WTC11 (cell line): ENCODE measurements at regions not wholly inside any gene's neighbourhood (a gene's known extent, or its start where the extent isn't known, plus 50 kb on each side); places are given as distances from the start of the nearest gene placed in this dataset.

Experiments used
- ATAC-seq: fragments of 200-7000 bp; cut with Tn5 transposase; 2 replicates; pipeline ENCODE4 v1.10.0; 2021; ENCODE audit warnings: mild to moderate bottlenecking, moderate library complexity
- CTCF ChIA-PET: fragments of 300-600 bp; sonication (Branson Sonifier 250); formaldehyde crosslinking; loops from one replicate; lab custom pipeline; 2021; ENCODE audit warnings: antibody characterized with exemption; lab: Charles Lee
- POLR2A ChIA-PET: fragments of 350-600 bp; sonication (Branson Sonifier 250); formaldehyde crosslinking; loops from one replicate; lab custom pipeline; 2021; ENCODE audit warnings: antibody characterized with exemption; lab: Charles Lee
- DNase-seq: peaks from one replicate; pipeline ENCODE4 v3.0.0; 2021; ENCODE audit warnings: low spot score
- H3K27ac Mint-ChIP-seq: 2 replicates; pipeline ENCODE4 v1.8.0; 2021; ENCODE audit warnings: mixed read lengths
- H3K27me3 Mint-ChIP-seq: 2 replicates; pipeline ENCODE4 v1.8.0; 2021; ENCODE audit warnings: low read depth, mild to moderate bottlenecking, moderate library complexity, mixed read lengths
- H3K36me3 Mint-ChIP-seq: 2 replicates; pipeline ENCODE4 v1.8.0; 2021; ENCODE audit warnings: mixed read lengths
- H3K4me1 Mint-ChIP-seq: 2 replicates; pipeline ENCODE4 v1.8.0; 2022; ENCODE audit warnings: mixed read lengths
- H3K4me3 Mint-ChIP-seq: 2 replicates; pipeline ENCODE4 v1.8.0; 2021; ENCODE audit warnings: mild to moderate bottlenecking, moderate library complexity, mixed read lengths
- H3K9me3 Mint-ChIP-seq: 2 replicates; pipeline ENCODE4 v1.8.0; 2021; ENCODE audit warnings: mixed read lengths
- ATF2 ChIP-seq: sonication (generic); formaldehyde crosslinking; IDR thresholded peaks from 2 replicates; pipeline ENCODE4 v1.8.1; 2022; ENCODE audit warnings: low read depth, missing genetic modification reagents, borderline replicate concordance
- ATF6 ChIP-seq: sonication (generic); formaldehyde crosslinking; IDR thresholded peaks from 2 replicates; pipeline ENCODE4 v1.8.1; 2023; ENCODE audit warnings: mild to moderate bottlenecking, missing genetic modification reagents
- GABPB1 ChIP-seq: sonication (generic); formaldehyde crosslinking; IDR thresholded peaks from 2 replicates; pipeline ENCODE4 v1.8.1; 2023; ENCODE audit warnings: mild to moderate bottlenecking, missing genetic modification reagents
- IRF1 ChIP-seq: sonication (generic); formaldehyde crosslinking; IDR thresholded peaks from 2 replicates; pipeline ENCODE4 v1.8.0; 2023; ENCODE audit warnings: missing genetic modification reagents
- JAZF1 ChIP-seq: fragments of 250-450 bp; sonication (Bioruptor Pico); IDR thresholded peaks from 2 replicates; pipeline ENCODE4 v1.9.0; 2021; ENCODE audit warnings: moderate library complexity, mild to moderate bottlenecking, inconsistent platforms
- MLX ChIP-seq: sonication (generic); formaldehyde crosslinking; IDR thresholded peaks from 2 replicates; pipeline ENCODE4 v1.8.1; 2023; ENCODE audit warnings: mild to moderate bottlenecking, missing genetic modification reagents, moderate library complexity
- MXD4 ChIP-seq: fragments of 250-450 bp; sonication (Bioruptor Pico); IDR thresholded peaks from 2 replicates; pipeline ENCODE4 v1.8.0; 2021; ENCODE audit warnings: mild to moderate bottlenecking, moderate library complexity, borderline replicate concordance
- NFYB ChIP-seq: sonication (generic); formaldehyde crosslinking; conservative IDR thresholded peaks from 2 replicates; pipeline ENCODE4 v1.8.0; 2022; ENCODE audit warnings: low read depth, missing genetic modification reagents
- PREB ChIP-seq: sonication (generic); formaldehyde crosslinking; IDR thresholded peaks from 2 replicates; pipeline ENCODE4 v1.8.1; 2022; ENCODE audit warnings: mild to moderate bottlenecking, missing genetic modification reagents, moderate library complexity, borderline replicate concordance
- RORB ChIP-seq: fragments of 250-450 bp; sonication (Bioruptor Pico); IDR thresholded peaks from 2 replicates; pipeline ENCODE4 v1.9.0; 2021; ENCODE audit warnings: mild to moderate bottlenecking
- SMAD4 ChIP-seq: sonication (generic); formaldehyde crosslinking; IDR thresholded peaks from 2 replicates; pipeline ENCODE4 v1.8.0; 2022; ENCODE audit warnings: mild to moderate bottlenecking, missing genetic modification reagents
- SOX15 ChIP-seq: fragments of 250-450 bp; sonication (Bioruptor Pico); IDR thresholded peaks from 2 replicates; pipeline ENCODE4 v1.9.0; 2021; ENCODE audit warnings: mild to moderate bottlenecking
- SP1 ChIP-seq: sonication (generic); formaldehyde crosslinking; conservative IDR thresholded peaks from 2 replicates; pipeline ENCODE4 v1.8.1; 2022; ENCODE audit warnings: missing genetic modification reagents
- TEAD4 ChIP-seq: sonication (generic); formaldehyde crosslinking; IDR thresholded peaks from 2 replicates; pipeline ENCODE4 v1.8.0; 2022; ENCODE audit warnings: mild to moderate bottlenecking, missing genetic modification reagents
- USF2 ChIP-seq: sonication (generic); formaldehyde crosslinking; IDR thresholded peaks from 2 replicates; pipeline ENCODE4 v1.8.1; 2023; ENCODE audit warnings: mild to moderate bottlenecking, missing genetic modification reagents, moderate library complexity
- ZMAT4 ChIP-seq: fragments of 250-450 bp; sonication (Bioruptor Pico); IDR thresholded peaks from 2 replicates; pipeline ENCODE4 v1.9.0; 2021; ENCODE audit warnings: mild to moderate bottlenecking
- ZNF138 ChIP-seq: sonication (generic); formaldehyde crosslinking; conservative IDR thresholded peaks from 2 replicates; pipeline ENCODE4 v1.8.1; 2022; ENCODE audit warnings: mild to moderate bottlenecking, moderate library complexity, missing genetic modification reagents
- ZNF232 ChIP-seq: sonication (generic); formaldehyde crosslinking; IDR thresholded peaks from 2 replicates; pipeline ENCODE4 v1.8.0; 2022; ENCODE audit warnings: mild to moderate bottlenecking, missing genetic modification reagents
- ZNF281 ChIP-seq: sonication (generic); formaldehyde crosslinking; IDR thresholded peaks from 2 replicates; pipeline ENCODE4 v1.8.0; 2023; ENCODE audit warnings: mild to moderate bottlenecking, missing genetic modification reagents
- ZNF425 ChIP-seq: fragments of 250-450 bp; sonication (Bioruptor Pico); conservative IDR thresholded peaks from 2 replicates; pipeline ENCODE4 v1.9.0; 2021; ENCODE audit warnings: mild to moderate bottlenecking

- no peak for DNase-seq
- peak overlapping the region; percentile 73; the same call in 1 of the 2 replicates for H3K27ac Mint-ChIP-seq
- TF ChIP-seq MLX (CRISPR knock-in tag) (no peak), SMAD4 (CRISPR knock-in tag) (no peak), ZNF138 (CRISPR knock-in tag) (no peak), ZMAT4 (no peak), ATF2 (CRISPR knock-in tag) (no peak), GABPB1 (CRISPR knock-in tag) (no peak), IRF1 (CRISPR knock-in tag) (no peak), MXD4 (CRISPR knock-in tag) (no peak), JAZF1 (CRISPR knock-in tag) (no peak), RORB (no peak), USF2 (CRISPR knock-in tag) (no peak), TEAD4 (CRISPR knock-in tag) (no peak), ZNF232 (CRISPR knock-in tag) (no peak), PREB (CRISPR knock-in tag) (no peak), ZNF281 (CRISPR knock-in tag) (no peak), SP1 (CRISPR knock-in tag) (no peak), ZNF425 (CRISPR knock-in tag) (no peak), SOX15 (no peak), NFYB (CRISPR knock-in tag) (no peak), ATF6 (no peak)
- no peak for ATAC-seq
- peaks cover 6% of the 10 kb centered on the region; the same call in 1 of the 2 replicates for H3K36me3 Mint-ChIP-seq
- H3K4me1 Mint-ChIP-seq, result peaks cover 24% of the 10 kb centered on the region
- peaks cover 13% of the 10 kb centered on the region for H3K27me3 Mint-ChIP-seq
- no peak overlapping the region for H3K4me3 Mint-ChIP-seq
- CTCF ChIA-PET, result no interaction called here
- H3K9me3 Mint-ChIP-seq, result peaks cover 10% of the 10 kb centered on the region
- POLR2A ChIA-PET, result no interaction called here
These were observed 620.6 kb upstream of the CDH18 start for GRCh38 chr5:20608567-20608966.
